ENCODE measurements at regions not wholly inside any gene's neighbourhood (a gene's known extent, or its start where the extent isn't known, plus 50 kb on each side); places are given as distances from the start of the nearest gene placed in this dataset.
"Not testable (repeated sequence)": the region's sequence is repeated elsewhere in the genome, so short reads cannot be mapped to it uniquely, and the experiment has no call there.

- in situ Hi-C loops (cut with MboI; ENCODE audit: low sequenced_read_pairs), result loop anchor here (25.0 kb wide), 1 partner anchor 102 kb away; no protein-coding TSS in a partner anchor
Measured at GRCh38 chr12:33588725-33589405, 149.2 kb upstream of the SYT10 start.

GRCh38 chr12:33589576-33590114 is 150.0 kb upstream of the SYT10 start:
- in situ Hi-C loops (cut with MboI; ENCODE audit: low sequenced_read_pairs), result loop anchor here (25.0 kb wide), 1 partner anchor 102 kb away; no protein-coding TSS in a partner anchor

DNA sequence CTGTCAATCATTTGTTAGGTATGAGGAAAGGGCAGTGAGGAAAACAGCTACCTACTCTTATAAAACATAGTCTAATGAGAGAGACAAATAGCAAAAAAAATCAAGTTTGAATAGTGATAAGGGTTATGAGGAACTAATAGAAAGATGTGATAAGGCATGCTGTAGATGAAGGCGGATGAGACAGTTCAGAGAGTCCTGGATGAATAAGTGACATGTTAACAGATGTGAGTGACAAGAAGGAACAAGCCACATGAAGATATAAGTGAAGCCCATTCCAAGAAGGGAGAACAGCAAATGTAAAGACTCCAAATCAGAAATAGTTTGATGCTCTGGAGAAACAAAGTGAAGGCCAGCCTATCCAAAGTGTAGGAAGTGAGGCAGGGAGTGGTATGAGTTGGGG is 154.1 kb upstream of the SYT10 start:
- in situ Hi-C loops (cut with MboI; ENCODE audit: low sequenced_read_pairs), result loop anchor here (25.0 kb wide), 1 partner anchor 106 kb away; no protein-coding TSS in a partner anchor

- in situ Hi-C loops (cut with MboI; ENCODE audit: low sequenced_read_pairs), result loop anchor here (25.0 kb wide), 1 partner anchor 109 kb away; no protein-coding TSS in a partner anchor
Measured at GRCh38 chr12:33596061-33596460, 156.4 kb upstream of the SYT10 start.

DNA sequence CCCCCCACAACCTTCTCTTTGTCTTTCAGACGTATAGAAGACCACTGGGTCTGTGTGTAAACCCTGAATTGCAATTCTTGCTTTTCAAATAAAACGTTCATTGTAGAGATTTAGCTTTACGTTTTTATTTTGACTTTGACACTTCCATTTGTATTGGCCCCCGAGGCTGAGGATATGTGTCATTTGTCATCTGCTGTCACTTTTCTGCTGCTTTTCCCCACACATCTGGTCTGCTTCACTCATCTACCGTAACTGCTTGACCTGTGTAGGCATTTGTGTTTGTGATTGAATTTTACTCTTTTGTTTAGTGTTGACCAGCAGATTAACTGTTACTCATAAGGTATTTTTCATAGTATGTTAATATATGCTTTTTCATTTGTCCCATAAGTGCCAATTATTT is 157.2 kb upstream of the SYT10 start:
- in situ Hi-C loops (cut with MboI; ENCODE audit: low sequenced_read_pairs), result loop anchor here (25.0 kb wide), 1 partner anchor 110 kb away; no protein-coding TSS in a partner anchor

- in situ Hi-C loops (cut with MboI; ENCODE audit: low sequenced_read_pairs), result no loop called here
Measured at GRCh38 chr12:33602515-33602914, 162.9 kb upstream of the SYT10 start.

DNA sequence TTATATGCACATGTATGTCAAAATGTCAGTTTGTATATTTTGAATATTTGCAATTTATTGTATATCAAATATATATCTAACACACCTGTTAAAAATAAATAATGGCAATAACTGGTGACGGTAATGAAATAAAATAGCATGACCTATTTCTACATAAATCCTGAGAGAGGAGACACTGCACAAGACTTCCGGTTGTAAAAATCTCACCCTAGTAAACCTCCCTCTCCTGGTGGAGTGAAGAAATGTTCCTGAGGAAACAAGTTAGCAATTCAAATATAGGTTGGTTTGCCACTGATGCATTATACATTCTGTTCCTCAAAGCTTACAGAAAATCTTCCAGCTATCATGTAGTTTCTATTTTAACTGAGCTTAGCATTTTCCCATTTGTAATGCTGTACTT is 166.1 kb upstream of the SYT10 start:
- in situ Hi-C loops (cut with MboI; ENCODE audit: low sequenced_read_pairs), result no loop called here

GRCh38 chr12:33609910-33610309 is 170.3 kb upstream of the SYT10 start:
- in situ Hi-C loops (cut with MboI; ENCODE audit: low sequenced_read_pairs), result no loop called here

GRCh38 chr12:33614630-33615029 is 175.0 kb upstream of the SYT10 start:
- in situ Hi-C loops (cut with MboI; ENCODE audit: low sequenced_read_pairs), result no loop called here

DNA sequence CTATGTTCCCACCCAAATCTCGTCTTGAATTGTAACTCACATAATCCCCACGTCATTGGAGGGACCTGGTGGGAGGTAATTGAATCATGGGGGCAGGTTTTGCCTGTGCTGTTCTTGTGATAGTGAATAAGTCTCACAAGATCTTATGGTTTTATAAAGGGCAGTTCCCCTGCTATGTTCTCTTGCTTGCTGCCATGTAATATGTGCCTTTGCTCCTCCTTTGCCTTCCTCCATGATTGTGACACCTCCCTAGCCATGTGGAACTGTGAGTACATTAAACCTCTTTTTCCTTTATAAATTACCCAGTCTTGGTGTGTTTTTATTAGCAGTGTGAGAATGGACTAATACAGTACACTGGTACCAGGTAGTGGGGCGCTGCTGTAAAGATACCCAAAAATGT is 177.6 kb upstream of the SYT10 start:
- in situ Hi-C loops (cut with MboI; ENCODE audit: low sequenced_read_pairs), result no loop called here

DNA sequence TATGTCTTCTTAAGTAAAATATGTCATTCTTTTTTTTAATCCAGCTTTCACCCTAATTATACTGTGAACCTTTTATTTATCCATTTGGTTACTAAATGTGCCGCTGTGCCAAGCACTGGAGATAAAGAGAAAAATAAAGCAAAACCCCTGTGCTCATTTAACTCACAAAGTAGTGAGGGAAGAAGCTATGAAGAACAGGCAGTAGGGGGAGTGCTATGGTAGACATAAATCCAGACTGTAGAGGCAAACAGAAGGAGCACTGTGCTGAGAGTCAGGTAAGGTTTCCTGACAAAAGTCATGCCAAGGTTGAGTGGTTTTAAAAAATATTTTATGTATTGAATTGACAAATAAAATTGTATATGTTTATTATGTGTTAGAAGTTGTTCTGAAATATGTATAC is 188.5 kb upstream of the SYT10 start:
- in situ Hi-C loops (cut with MboI; ENCODE audit: low sequenced_read_pairs), result no loop called here

DNA sequence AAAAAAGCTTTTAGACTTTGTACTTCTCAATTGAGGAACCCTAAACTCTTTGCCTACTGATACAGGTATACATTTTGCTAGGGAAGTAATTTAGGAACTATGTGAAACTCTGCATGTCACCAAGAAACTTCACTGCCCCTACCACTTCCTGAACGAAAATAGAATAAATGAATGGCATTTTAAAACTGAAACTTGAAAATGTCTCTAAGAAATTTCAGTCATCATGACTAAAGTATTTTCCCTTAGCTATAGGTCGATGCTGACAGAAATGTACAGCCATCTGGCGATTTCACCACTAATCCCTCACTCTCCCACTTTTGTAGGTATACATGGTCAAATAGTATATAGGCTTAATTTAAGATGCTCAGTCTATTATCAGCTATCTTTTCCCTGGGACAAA is 194.9 kb upstream of the SYT10 start:
- in situ Hi-C loops (cut with MboI; ENCODE audit: low sequenced_read_pairs), result no loop called here

DNA sequence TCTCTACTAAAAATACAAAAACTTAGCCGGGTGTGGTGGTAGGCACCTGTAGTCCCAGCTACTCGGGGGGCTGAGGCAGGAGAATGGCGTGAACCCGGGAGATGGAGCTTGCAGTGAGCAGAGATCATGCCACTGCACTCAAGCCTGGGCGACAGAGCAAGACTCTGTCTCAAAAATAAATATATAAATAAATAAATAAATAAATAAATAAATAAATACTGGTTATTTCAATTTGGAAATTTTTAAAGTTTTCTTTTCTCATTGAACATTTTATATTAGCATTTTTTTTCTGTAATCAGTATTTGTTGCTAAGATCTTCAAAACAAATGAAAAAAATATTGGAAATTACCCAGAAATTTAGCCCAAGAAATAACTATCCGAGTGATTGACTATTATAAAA is 197.3 kb upstream of the SYT10 start:
- in situ Hi-C loops (cut with MboI; ENCODE audit: low sequenced_read_pairs), result not testable (repeated sequence)

GRCh38 chr12:33639975-33640374 is 200.4 kb upstream of the SYT10 start:
- in situ Hi-C loops (cut with MboI; ENCODE audit: low sequenced_read_pairs), result no loop called here

GRCh38 chr12:33649992-33650391 is 210.4 kb upstream of the SYT10 start:
- in situ Hi-C loops (cut with MboI; ENCODE audit: low sequenced_read_pairs), result no loop called here

- in situ Hi-C loops (cut with MboI; ENCODE audit: low sequenced_read_pairs), result no loop called here
Measured at GRCh38 chr12:33650832-33651231, 211.2 kb upstream of the SYT10 start.

- in situ Hi-C loops (cut with MboI; ENCODE audit: low sequenced_read_pairs), result no loop called here
Measured at GRCh38 chr12:33653362-33653761, 213.7 kb upstream of the SYT10 start.

GRCh38 chr12:33654313-33654712 is 214.7 kb upstream of the SYT10 start:
- in situ Hi-C loops (cut with MboI; ENCODE audit: low sequenced_read_pairs), result no loop called here

- in situ Hi-C loops (cut with MboI; ENCODE audit: low sequenced_read_pairs), result no loop called here
Measured at GRCh38 chr12:33663000-33663654, 223.5 kb upstream of the SYT10 start.

- in situ Hi-C loops (cut with MboI; ENCODE audit: low sequenced_read_pairs), result no loop called here
Measured at GRCh38 chr12:33669349-33669748, 229.7 kb upstream of the SYT10 start.

DNA sequence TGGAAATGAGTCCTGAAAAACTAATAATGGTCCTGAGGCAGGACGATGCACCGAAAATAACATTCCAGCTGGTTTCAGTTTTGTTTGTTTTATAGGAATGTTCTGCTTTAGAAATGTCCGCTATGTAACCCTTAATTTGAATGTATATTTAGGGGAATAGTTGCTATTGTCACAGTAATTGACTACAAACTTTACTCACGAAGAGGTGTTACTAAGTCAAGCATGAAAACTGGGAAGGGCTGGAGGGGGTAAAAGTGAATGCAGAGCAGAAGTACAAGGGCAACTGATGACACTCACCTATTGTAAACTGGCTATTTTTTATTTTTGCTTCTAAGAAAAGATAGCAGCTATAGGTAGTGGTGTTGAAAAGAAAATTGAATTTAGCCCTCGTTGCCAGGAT is 230.7 kb upstream of the SYT10 start:
- in situ Hi-C loops (cut with MboI; ENCODE audit: low sequenced_read_pairs), result no loop called here

GRCh38 chr12:33671676-33672075 is 232.1 kb upstream of the SYT10 start:
- in situ Hi-C loops (cut with MboI; ENCODE audit: low sequenced_read_pairs), result no loop called here
